Trophoblast cell (in vitro differentiated cells and primary cell): ENCODE measurements at regions not wholly inside any gene's neighbourhood (a gene's known extent, or its start where the extent isn't known, plus 50 kb on each side); places are given as distances from the start of the nearest gene placed in this dataset.

ENCODE experiments used
- DNase-seq, 2 donors: peaks; one replicate each; pipeline ENCODE4 v3.0.0-alpha.2; 2016
- H2AFZ ChIP-seq: 2 replicates; pipeline ENCODE4 v1.6.1; 2013; ENCODE audit warnings: low read length, moderate library complexity, mild to moderate bottlenecking; ENCODE audit not compliant: insufficient read depth, poor library complexity
- H2AK5ac ChIP-seq: 2 replicates; pipeline ENCODE4 v1.6.1; 2013; ENCODE audit warnings: mild to moderate bottlenecking, low read length
- H2BK120ac ChIP-seq: 2 replicates; pipeline ENCODE4 v1.6.1; 2013; ENCODE audit warnings: low read length, mild to moderate bottlenecking, moderate library complexity; ENCODE audit not compliant: insufficient read depth, poor library complexity
- H2BK12ac ChIP-seq: 2 replicates; pipeline ENCODE4 v1.6.1; 2013; ENCODE audit warnings: mild to moderate bottlenecking, low read length, moderate library complexity
- H2BK5ac ChIP-seq: 2 replicates; pipeline ENCODE4 v1.6.1; 2013; ENCODE audit warnings: low read length, low read depth, moderate library complexity, mild to moderate bottlenecking; ENCODE audit not compliant: poor library complexity
- H3K14ac ChIP-seq: 2 replicates; pipeline ENCODE4 v1.6.1; 2013; ENCODE audit warnings: mild to moderate bottlenecking, low read length
- H3K18ac ChIP-seq: 2 replicates; pipeline ENCODE4 v1.6.1; 2013; ENCODE audit warnings: mild to moderate bottlenecking, low read length
- H3K23ac ChIP-seq: 2 replicates; pipeline ENCODE4 v1.6.1; 2013; ENCODE audit warnings: low read length
- H3K27ac ChIP-seq: 2 replicates; pipeline ENCODE4 v1.5.1; 2013; ENCODE audit warnings: low read depth, mild to moderate bottlenecking, inconsistent platforms, low read length, moderate library complexity
- H3K27me3 ChIP-seq: 2 replicates; pipeline ENCODE4 v1.6.1; 2013; ENCODE audit warnings: inconsistent platforms, mild to moderate bottlenecking, low read length, moderate library complexity; ENCODE audit not compliant: insufficient read depth
- H3K36me3 ChIP-seq, 2 experiments: 1 replicate in 1 of 2; 2 replicates in 1 of 2; pipeline ENCODE4 v1.6.1; 2013; ENCODE audit warnings: low read length in 2 of 2, mild to moderate bottlenecking in 2 of 2, moderate library complexity in 1 of 2; ENCODE audit not compliant: insufficient read depth in 2 of 2, control insufficient read depth in 1 of 2
- H3K4ac ChIP-seq: 2 replicates; pipeline ENCODE4 v1.6.1; 2013; ENCODE audit warnings: low read depth, mild to moderate bottlenecking, low read length, moderate library complexity
- H3K4me1 ChIP-seq, 2 experiments: 1 replicate in 1 of 2; 2 replicates in 1 of 2; pipeline ENCODE4 v1.6.1; 2013; ENCODE audit warnings: low read length in 2 of 2, mild to moderate bottlenecking in 2 of 2, moderate library complexity in 1 of 2; ENCODE audit not compliant: insufficient read depth in 2 of 2, control insufficient read depth in 1 of 2
- H3K4me2 ChIP-seq: 2 replicates; pipeline ENCODE4 v1.6.1; 2013; ENCODE audit warnings: inconsistent platforms, mild to moderate bottlenecking, low read length, moderate library complexity
- H3K4me3 ChIP-seq: 2 replicates; pipeline ENCODE4 v1.5.1; 2013; ENCODE audit warnings: mild to moderate bottlenecking, low read depth, low read length, inconsistent platforms
- H3K79me1 ChIP-seq: one replicate; pipeline ENCODE4 v1.6.1; 2013; ENCODE audit warnings: low read length
- H3K79me2 ChIP-seq: 2 replicates; pipeline ENCODE4 v1.6.1; 2013; ENCODE audit warnings: low read length, mild to moderate bottlenecking; ENCODE audit not compliant: control insufficient read depth, insufficient read depth, poor library complexity
- H3K9ac ChIP-seq: 2 replicates; pipeline ENCODE4 v1.6.1; 2013; ENCODE audit warnings: mild to moderate bottlenecking, low read length
- H3K9me3 ChIP-seq: 2 replicates; pipeline ENCODE4 v1.6.1; 2013; ENCODE audit warnings: low read depth, mild to moderate bottlenecking, control low read depth, inconsistent platforms, low read length; ENCODE audit not compliant: insufficient read depth
- H4K12ac ChIP-seq: 2 replicates; pipeline ENCODE4 v1.6.1; 2013; ENCODE audit warnings: low read depth, mild to moderate bottlenecking, low read length, moderate library complexity
- H4K8ac ChIP-seq: 2 replicates; pipeline ENCODE4 v1.6.1; 2013; ENCODE audit warnings: low read depth, mild to moderate bottlenecking, low read length, moderate library complexity
- H4K91ac ChIP-seq: one replicate; pipeline ENCODE4 v1.6.1; 2013; ENCODE audit warnings: low read depth, mild to moderate bottlenecking, low read length, moderate library complexity
- WGBS: extraction: QIAGEN DNeasy Blood & Tissue Kit; methylation state at CpG from one replicate; pipeline ENCODE4 v1.1.7; 2013; ENCODE audit warnings: missing lambda C conversion rate; ENCODE audit not compliant: insufficient read length, insufficient coverage; ENCODE audit errors: extremely low coverage; 5-methylcytosine and 5-hydroxymethylcytosine counted together

DNA sequence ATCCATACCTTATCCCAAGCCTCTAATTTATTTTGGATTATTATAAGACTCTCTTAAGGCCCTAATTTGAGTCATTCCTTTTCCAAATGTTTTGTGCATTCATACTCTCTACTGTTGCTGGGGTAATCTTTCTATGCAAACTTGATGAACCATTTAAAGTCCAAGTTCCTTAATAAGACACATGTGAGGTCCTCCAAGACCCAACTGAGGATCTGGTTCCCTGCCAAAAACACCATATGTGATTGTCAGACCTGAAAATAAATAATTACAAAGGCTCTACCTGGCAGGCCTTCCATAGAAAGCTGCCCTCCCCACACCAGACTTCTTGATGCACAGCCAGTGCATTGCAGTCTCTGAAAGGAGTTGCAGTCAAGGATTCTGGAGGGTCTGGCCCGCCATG, 257.9 kb upstream of the AKR1E2 start:
- Histone ChIP-seq H2AFZ (no peak overlapping the region), H3K23ac (no peak overlapping the region), H3K14ac (no peak overlapping the region), H3K4ac (no peak overlapping the region), H3K27ac (no peak overlapping the region), H4K91ac (no peak overlapping the region), H3K4me1 (no peaks in the 10 kb centered on the region), H3K79me1 (no peaks in the 10 kb centered on the region), H2AK5ac (no peak overlapping the region), H2BK12ac (no peak overlapping the region), H3K79me2 (no peaks in the 10 kb centered on the region), H3K9ac (no peak overlapping the region), H3K27me3 (no peaks in the 10 kb centered on the region), H4K12ac (no peak overlapping the region), H3K4me2 (no peak overlapping the region), H3K4me3 (no peak overlapping the region), H3K9me3 (no peaks in the 10 kb centered on the region), H3K36me3 (no peaks in the 10 kb centered on the region), H2BK5ac (no peak overlapping the region), H4K8ac (no peak overlapping the region), H3K18ac (no peak overlapping the region), H2BK120ac (no peak overlapping the region)
- no peak for DNase-seq
- no CpG with 5 or more reads among the region's 1 CpG for WGBS

- Histone ChIP-seq H4K12ac (no peak overlapping the region), H3K9ac (no peak overlapping the region), H2BK12ac (no peak overlapping the region), H3K27me3 (no peaks in the 10 kb centered on the region), H3K14ac (no peak overlapping the region), H3K36me3 (no peaks in the 10 kb centered on the region), H3K9me3 (no peaks in the 10 kb centered on the region), H4K8ac (no peak overlapping the region), H3K18ac (no peak overlapping the region), H3K4me3 (no peak overlapping the region), H3K23ac (no peak overlapping the region), H3K79me2 (no peaks in the 10 kb centered on the region), H3K4me1 (no peaks in the 10 kb centered on the region), H3K27ac (no peak overlapping the region), H3K4ac (no peak overlapping the region), H3K4me2 (no peak overlapping the region), H3K79me1 (no peaks in the 10 kb centered on the region), H2BK120ac (no peak overlapping the region), H4K91ac (no peak overlapping the region), H2AK5ac (no peak overlapping the region), H2BK5ac (no peak overlapping the region), H2AFZ (no peak overlapping the region)
- no CpG with 5 or more reads among the region's 1 CpG for WGBS
- DNase-seq, result no peak
Observed at GRCh38 chr10:4567637-4568036, 258.4 kb upstream of the AKR1E2 start.

GRCh38 chr10:4566011-4566410, 260.0 kb upstream of the AKR1E2 start:
- Histone ChIP-seq H3K36me3 (no peaks in the 10 kb centered on the region), H3K9ac (no peak overlapping the region), H3K14ac (no peak overlapping the region), H2BK120ac (no peak overlapping the region), H2AFZ (no peak overlapping the region), H3K27me3 (no peaks in the 10 kb centered on the region), H4K12ac (no peak overlapping the region), H2BK12ac (no peak overlapping the region), H3K4me3 (no peak overlapping the region), H2AK5ac (no peak overlapping the region), H3K18ac (no peak overlapping the region), H2BK5ac (no peak overlapping the region), H3K23ac (no peak overlapping the region), H3K9me3 (no peaks in the 10 kb centered on the region), H4K91ac (no peak overlapping the region), H3K4ac (no peak overlapping the region), H3K27ac (no peak overlapping the region), H4K8ac (no peak overlapping the region), H3K4me2 (no peak overlapping the region), H3K79me1 (no peaks in the 10 kb centered on the region), H3K4me1 (no peaks in the 10 kb centered on the region), H3K79me2 (no peaks in the 10 kb centered on the region)
- no peak for DNase-seq
- WGBS, result no CpG with 5 or more reads among the region's 2 CpGs

GRCh38 chr10:4561296-4561695, 264.7 kb upstream of the AKR1E2 start:
- no peak overlapping the region for H3K4me3 ChIP-seq
- no peak overlapping the region for H2BK12ac ChIP-seq
- no peak for DNase-seq
- H3K23ac ChIP-seq, result no peak overlapping the region
- H3K14ac ChIP-seq, result no peak overlapping the region
- no peak overlapping the region for H4K8ac ChIP-seq
- no peak overlapping the region for H3K4ac ChIP-seq
- no peak overlapping the region for H2AK5ac ChIP-seq
- H3K18ac ChIP-seq, result no peak overlapping the region
- H4K91ac ChIP-seq, result no peak overlapping the region
- H2AFZ ChIP-seq, result no peak overlapping the region
- H3K9ac ChIP-seq, result no peak overlapping the region
- H3K4me2 ChIP-seq, result no peak overlapping the region
- H2BK5ac ChIP-seq, result no peak overlapping the region
- no peaks in the 10 kb centered on the region for H3K79me1 ChIP-seq
- H2BK120ac ChIP-seq, result no peak overlapping the region
- no peaks in the 10 kb centered on the region for H3K4me1 ChIP-seq
- no CpG with 5 or more reads among the region's 5 CpGs for WGBS
- no peaks in the 10 kb centered on the region for H3K9me3 ChIP-seq
- no peak overlapping the region for H4K12ac ChIP-seq
- no peak overlapping the region for H3K27ac ChIP-seq
- no peaks in the 10 kb centered on the region for H3K36me3 ChIP-seq
- H3K79me2 ChIP-seq, result no peaks in the 10 kb centered on the region
- no peaks in the 10 kb centered on the region for H3K27me3 ChIP-seq
